Immature natural killer cell (primary cell): ENCODE measurements at regions not wholly inside any gene's neighbourhood (a gene's known extent, or its start where the extent isn't known, plus 50 kb on each side); places are given as distances from the start of the nearest gene placed in this dataset.

Source experiments
- DNase-seq, 3 donors: peaks; one replicate each; pipeline ENCODE4 v3.0.0; 2022; ENCODE audit warnings: mixed read lengths in 1 of 3
- H3K27ac Mint-ChIP-seq, 6 donors: one replicate each; pipeline ENCODE4 v1.8.0; 2020; ENCODE audit warnings: mixed read lengths in 6 of 6, mild to moderate bottlenecking in 5 of 6, inconsistent platforms in 4 of 6, moderate library complexity in 3 of 6
- H3K27me3 Mint-ChIP-seq, 3 donors: one replicate each; pipeline ENCODE4 v1.8.0; 2020 to 2021; ENCODE audit warnings: low read depth in 3 of 3, mild to moderate bottlenecking in 3 of 3, mixed read lengths in 3 of 3, moderate library complexity in 3 of 3, inconsistent platforms in 1 of 3
- H3K36me3 Mint-ChIP-seq, 3 donors: one replicate each; pipeline ENCODE4 v1.8.0; 2020; ENCODE audit warnings: mixed read lengths in 3 of 3, inconsistent platforms in 2 of 3, mild to moderate bottlenecking in 2 of 3
- H3K4me1 Mint-ChIP-seq, 2 donors: one replicate each; pipeline ENCODE4 v1.8.0; 2020; ENCODE audit warnings: inconsistent platforms in 2 of 2, mild to moderate bottlenecking in 2 of 2, mixed read lengths in 2 of 2, moderate library complexity in 1 of 2
- H3K4me3 Mint-ChIP-seq, 5 donors: one replicate each; pipeline ENCODE4 v1.8.0; 2020; ENCODE audit warnings: mild to moderate bottlenecking in 5 of 5, mixed read lengths in 5 of 5, inconsistent platforms in 3 of 5, moderate library complexity in 3 of 5
- H3K9me3 Mint-ChIP-seq, 6 donors: one replicate each; pipeline ENCODE4 v1.8.0; 2020; ENCODE audit warnings: mild to moderate bottlenecking in 6 of 6, mixed read lengths in 6 of 6, inconsistent platforms in 4 of 6, moderate library complexity in 3 of 6

GRCh38 chr7:10708447-10708846, 265.2 kb upstream of the PHF14 start:
- Mint-ChIP-seq H3K4me3 (no peak overlapping the region), H3K27ac (no peak overlapping the region), H3K9me3 (no peaks in the 10 kb centered on the region), H3K36me3 (no peaks in the 10 kb centered on the region), H3K4me1 (no peaks in the 10 kb centered on the region), H3K27me3 (no peaks in the 10 kb centered on the region)
- DNase-seq = peak; percentile 3 to 27 (median 17)

- DNase-seq = no peak
- Mint-ChIP-seq H3K36me3 (peaks cover 0 to 4% (median 0%) of the 10 kb centered on the region in 3 donors), H3K4me3 (no peak overlapping the region), H3K4me1 (no peaks in the 10 kb centered on the region), H3K27ac (no peak overlapping the region), H3K9me3 (peaks cover 0 to 1% (median 0%) of the 10 kb centered on the region in 6 donors), H3K27me3 (peaks cover 0 to under 1% (median 0%) of the 10 kb centered on the region in 3 donors)
These were observed 254.9 kb upstream of the PHF14 start for GRCh38 chr7:10718768-10719167.

- peaks cover 0 to 4% (median 0%) of the 10 kb centered on the region in 3 donors for H3K36me3 Mint-ChIP-seq
- H3K27ac Mint-ChIP-seq = no peak overlapping the region
- no peak overlapping the region for H3K4me3 Mint-ChIP-seq
These were observed 253.6 kb upstream of the PHF14 start for GRCh38 chr7:10720042-10720441.

GRCh38 chr7:10721289-10721688, 252.4 kb upstream of the PHF14 start:
- DNase-seq = no peak

More at GRCh38 chr7:10720042-10720441, 253.6 kb upstream of the PHF14 start:
- H3K4me1 Mint-ChIP-seq = no peaks in the 10 kb centered on the region
- DNase-seq = no peak
- H3K9me3 Mint-ChIP-seq = peaks cover 0 to 3% (median 0%) of the 10 kb centered on the region in 6 donors
- H3K27me3 Mint-ChIP-seq = peaks cover 0 to 2% (median 0%) of the 10 kb centered on the region in 3 donors

GRCh38 chr7:10723832-10724231, 249.8 kb upstream of the PHF14 start:
- Mint-ChIP-seq H3K4me1 (no peaks in the 10 kb centered on the region), H3K27ac (no peak overlapping the region), H3K4me3 (no peak overlapping the region), H3K27me3 (peaks cover 0 to 2% (median 0%) of the 10 kb centered on the region in 3 donors), H3K9me3 (peaks cover 0 to 4% (median 0%) of the 10 kb centered on the region in 6 donors), H3K36me3 (peaks cover 0 to 4% (median 0%) of the 10 kb centered on the region in 3 donors)
- no peak for DNase-seq

More at GRCh38 chr7:10721289-10721688, 252.4 kb upstream of the PHF14 start:
- Mint-ChIP-seq H3K4me3 (no peak overlapping the region), H3K36me3 (peaks cover 0 to 4% (median 0%) of the 10 kb centered on the region in 3 donors), H3K27me3 (peaks cover 0 to 2% (median 0%) of the 10 kb centered on the region in 3 donors), H3K27ac (no peak overlapping the region), H3K9me3 (peaks cover 0 to 3% (median 0%) of the 10 kb centered on the region in 6 donors), H3K4me1 (no peaks in the 10 kb centered on the region)

GRCh38 chr7:10724449-10724848, 249.2 kb upstream of the PHF14 start:
- H3K27ac Mint-ChIP-seq = no peak overlapping the region
- H3K36me3 Mint-ChIP-seq = peaks cover 0 to 3% (median 0%) of the 10 kb centered on the region in 3 donors
- H3K9me3 Mint-ChIP-seq = peaks cover 0 to 4% (median 0%) of the 10 kb centered on the region in 6 donors
- H3K4me1 Mint-ChIP-seq = no peaks in the 10 kb centered on the region
- H3K27me3 Mint-ChIP-seq = peaks cover 0 to 2% (median 0%) of the 10 kb centered on the region in 3 donors
- DNase-seq = no peak
- no peak overlapping the region for H3K4me3 Mint-ChIP-seq

- Mint-ChIP-seq H3K4me1 (no peaks in the 10 kb centered on the region), H3K27me3 (peaks cover 0 to 2% (median 0%) of the 10 kb centered on the region in 3 donors), H3K4me3 (no peak overlapping the region), H3K27ac (no peak overlapping the region), H3K9me3 (peaks cover 0 to 6% (median 0%) of the 10 kb centered on the region in 6 donors), H3K36me3 (no peaks in the 10 kb centered on the region)
- no peak for DNase-seq
These were observed 246.0 kb upstream of the PHF14 start for GRCh38 chr7:10727636-10728035.

GRCh38 chr7:10731253-10731773, 242.4 kb upstream of the PHF14 start:
- Mint-ChIP-seq H3K27ac (no peak overlapping the region), H3K4me3 (no peak overlapping the region), H3K4me1 (no peaks in the 10 kb centered on the region), H3K36me3 (no peaks in the 10 kb centered on the region), H3K27me3 (peaks cover 0 to 4% (median 2%) of the 10 kb centered on the region in 3 donors), H3K9me3 (peaks cover 0 to 3% (median 0%) of the 10 kb centered on the region in 6 donors)
- no peak for DNase-seq

- H3K4me1 Mint-ChIP-seq = no peaks in the 10 kb centered on the region
- H3K36me3 Mint-ChIP-seq = no peaks in the 10 kb centered on the region
- peaks cover 0 to 4% (median 2%) of the 10 kb centered on the region in 3 donors for H3K27me3 Mint-ChIP-seq
- peaks cover 0 to 2% (median 0%) of the 10 kb centered on the region in 6 donors for H3K9me3 Mint-ChIP-seq
- H3K4me3 Mint-ChIP-seq = no peak overlapping the region
- DNase-seq = no peak
- H3K27ac Mint-ChIP-seq = no peak overlapping the region
These were observed 239.9 kb upstream of the PHF14 start for GRCh38 chr7:10733747-10734146.

- H3K4me1 Mint-ChIP-seq = no peaks in the 10 kb centered on the region
- peaks cover 0 to 2% (median 0%) of the 10 kb centered on the region in 6 donors for H3K9me3 Mint-ChIP-seq
- no peak overlapping the region for H3K27ac Mint-ChIP-seq
- H3K4me3 Mint-ChIP-seq = no peak overlapping the region
- peaks cover 0 to 4% (median 2%) of the 10 kb centered on the region in 3 donors for H3K27me3 Mint-ChIP-seq
- no peak for DNase-seq
- H3K36me3 Mint-ChIP-seq = no peaks in the 10 kb centered on the region
These were observed 239.1 kb upstream of the PHF14 start for GRCh38 chr7:10734595-10734994.

GRCh38 chr7:10739401-10739800, 234.3 kb upstream of the PHF14 start:
- Mint-ChIP-seq H3K36me3 (no peaks in the 10 kb centered on the region), H3K9me3 (peaks cover 0 to 5% (median 0%) of the 10 kb centered on the region in 6 donors), H3K4me3 (no peak overlapping the region), H3K27me3 (peaks cover 0 to 3% (median 3%) of the 10 kb centered on the region in 3 donors), H3K27ac (no peak overlapping the region), H3K4me1 (no peaks in the 10 kb centered on the region)
- DNase-seq = no peak

- H3K9me3 Mint-ChIP-seq = peaks cover 0 to 9% (median 6%) of the 10 kb centered on the region in 6 donors
- no peak for DNase-seq
- no peak overlapping the region for H3K4me3 Mint-ChIP-seq
- H3K36me3 Mint-ChIP-seq = no peaks in the 10 kb centered on the region
- H3K27me3 Mint-ChIP-seq = peaks cover 0 to 3% (median 3%) of the 10 kb centered on the region in 3 donors
- no peaks in the 10 kb centered on the region for H3K4me1 Mint-ChIP-seq
- no peak overlapping the region for H3K27ac Mint-ChIP-seq
These were observed 232.9 kb upstream of the PHF14 start for GRCh38 chr7:10740805-10741204.

GRCh38 chr7:10756981-10757380, 216.7 kb upstream of the PHF14 start:
- DNase-seq = no peak
- H3K27me3 Mint-ChIP-seq = peaks cover 0 to 1% (median 1%) of the 10 kb centered on the region in 3 donors
- no peak overlapping the region for H3K27ac Mint-ChIP-seq
- no peaks in the 10 kb centered on the region for H3K4me1 Mint-ChIP-seq
- peaks cover 12 to 41% (median 17%) of the 10 kb centered on the region in 6 donors for H3K9me3 Mint-ChIP-seq
- peaks cover 0 to 3% (median 0%) of the 10 kb centered on the region in 3 donors for H3K36me3 Mint-ChIP-seq
- no peak overlapping the region for H3K4me3 Mint-ChIP-seq

GRCh38 chr7:10759120-10759519, 214.6 kb upstream of the PHF14 start:
- Mint-ChIP-seq H3K36me3 (peaks cover 0 to 3% (median 0%) of the 10 kb centered on the region in 3 donors), H3K27me3 (peaks cover 0 to 1% (median 0%) of the 10 kb centered on the region in 3 donors), H3K4me3 (no peak overlapping the region), H3K27ac (no peak overlapping the region), H3K4me1 (no peaks in the 10 kb centered on the region), H3K9me3 (peaks cover 12 to 41% (median 19%) of the 10 kb centered on the region in 6 donors)
- no peak for DNase-seq

GRCh38 chr7:10767771-10768170, 205.9 kb upstream of the PHF14 start:
- H3K27me3 Mint-ChIP-seq = peaks cover 0 to 5% (median 0%) of the 10 kb centered on the region in 3 donors
- H3K4me1 Mint-ChIP-seq = no peaks in the 10 kb centered on the region
- H3K4me3 Mint-ChIP-seq = no peak overlapping the region
- H3K27ac Mint-ChIP-seq = no peak overlapping the region
- no peak for DNase-seq
- H3K36me3 Mint-ChIP-seq = no peaks in the 10 kb centered on the region
- H3K9me3 Mint-ChIP-seq = peaks cover 0 to 5% (median under 1%) of the 10 kb centered on the region in 6 donors
